ENCODE measurements at regions not wholly inside any gene's neighbourhood (a gene's known extent, or its start where the extent isn't known, plus 50 kb on each side); places are given as distances from the start of the nearest gene placed in this dataset.
"Not testable (repeated sequence)": the region's sequence is repeated elsewhere in the genome, so short reads cannot be mapped to it uniquely, and the experiment has no call there.

GRCh38 chrX:44785652-44786051 lies 58.2 kb upstream of the DUSP21 start:
- peak; percentile 38 for DNase-seq

- DNase-seq = no peak
Measured at GRCh38 chrX:44784241-44784640, 59.6 kb upstream of the DUSP21 start.

- no peak for DNase-seq
Measured at GRCh38 chrX:44778254-44778653, 65.6 kb upstream of the DUSP21 start.

GRCh38 chrX:44775726-44776125 lies 68.1 kb upstream of the DUSP21 start:
- no peak for DNase-seq

DNA sequence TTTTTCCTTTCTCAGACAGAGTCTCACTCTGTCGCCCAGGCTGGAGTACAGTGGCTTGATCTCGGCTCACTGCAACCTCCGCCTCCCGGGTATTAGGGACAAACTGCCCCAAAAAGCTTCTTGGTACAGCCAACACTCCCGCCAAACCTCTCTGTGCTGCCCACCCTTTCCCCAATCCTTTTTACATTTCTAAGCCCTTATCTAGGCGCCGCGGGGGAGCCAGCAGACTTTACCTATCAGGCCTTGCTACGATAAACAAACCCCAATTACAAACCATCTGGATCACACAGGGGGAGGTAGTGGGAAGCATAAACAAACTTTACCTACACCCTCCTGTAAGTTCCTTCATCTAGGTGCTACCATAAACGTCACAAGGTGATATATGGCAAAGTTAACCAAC lies 69.8 kb upstream of the DUSP21 start:
- DNase-seq = not testable (repeated sequence)

GRCh38 chrX:44770121-44770520 lies 73.7 kb upstream of the DUSP21 start:
- DNase-seq = no peak

- no peak for DNase-seq
Measured at GRCh38 chrX:44767308-44767707, 76.5 kb upstream of the DUSP21 start.

- no peak for DNase-seq
Measured at GRCh38 chrX:44765556-44765955, 78.3 kb upstream of the DUSP21 start.

DNA sequence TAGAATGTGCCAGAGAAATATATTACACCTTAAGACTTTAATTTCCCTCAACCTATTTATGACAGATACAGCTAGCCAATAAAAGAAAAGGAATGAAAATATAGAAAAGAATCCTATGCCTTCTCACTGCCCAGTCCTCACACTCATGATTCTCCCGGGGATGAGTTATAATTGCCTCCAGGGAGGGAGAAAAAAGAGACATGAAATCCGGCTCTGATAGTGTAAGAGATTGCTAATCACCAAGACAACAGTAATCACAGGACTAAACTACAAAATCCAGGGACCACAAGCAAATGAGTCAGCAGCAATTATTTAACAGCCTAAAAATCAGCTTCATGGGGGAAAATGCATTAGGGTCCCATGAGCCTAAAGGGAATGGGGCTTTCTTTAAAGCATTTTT lies 95.9 kb upstream of the DUSP21 start:
- DNase-seq = peak; percentile 5

DNA sequence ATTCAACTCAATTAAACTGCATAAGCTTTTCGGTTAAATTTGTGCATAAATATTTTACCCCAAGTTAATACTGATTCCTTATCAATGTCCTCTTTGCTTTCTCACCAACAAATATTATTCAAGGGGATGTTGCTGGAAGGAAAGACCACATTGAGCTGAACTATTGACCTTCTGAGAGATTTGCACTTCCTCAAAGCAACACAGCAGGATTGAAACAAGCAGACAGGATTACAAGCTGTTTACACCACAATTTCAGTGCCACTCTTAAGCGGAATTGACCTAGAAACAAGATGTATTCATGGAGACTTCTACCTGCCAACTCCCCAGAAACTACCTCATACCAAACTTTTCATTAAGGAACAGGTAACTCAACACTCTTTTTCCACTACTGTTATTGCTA lies 96.5 kb upstream of the DUSP21 start:
- no peak for DNase-seq

- no peak for DNase-seq
Measured at GRCh38 chrX:44744799-44745198, 99.0 kb upstream of the DUSP21 start.

- DNase-seq = no peak
Measured at GRCh38 chrX:44742480-44743155, 101.2 kb upstream of the DUSP21 start.

DNA sequence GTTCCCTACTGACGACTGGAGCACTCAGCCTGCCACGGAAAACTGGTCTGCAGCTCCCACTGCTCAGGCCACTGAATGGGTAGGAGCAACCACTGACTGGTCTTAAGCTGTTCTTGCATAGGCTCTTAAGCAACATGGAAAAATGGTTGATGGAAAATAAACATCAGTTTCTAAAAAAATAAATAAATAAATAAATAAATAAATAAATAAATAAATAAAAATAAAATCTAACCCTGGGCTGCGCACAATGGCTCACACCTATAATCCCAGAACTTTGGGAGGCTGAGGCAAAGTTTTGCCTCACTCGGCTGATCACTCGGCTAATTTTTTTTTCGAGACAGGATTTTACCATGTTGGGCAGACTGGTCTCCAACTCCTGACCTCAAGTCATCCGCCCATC lies 102.0 kb upstream of the DUSP21 start:
- DNase-seq = not testable (repeated sequence)

- not testable (repeated sequence) for DNase-seq
Measured at GRCh38 chrX:44741458-44741857, 102.4 kb upstream of the DUSP21 start.

DNA sequence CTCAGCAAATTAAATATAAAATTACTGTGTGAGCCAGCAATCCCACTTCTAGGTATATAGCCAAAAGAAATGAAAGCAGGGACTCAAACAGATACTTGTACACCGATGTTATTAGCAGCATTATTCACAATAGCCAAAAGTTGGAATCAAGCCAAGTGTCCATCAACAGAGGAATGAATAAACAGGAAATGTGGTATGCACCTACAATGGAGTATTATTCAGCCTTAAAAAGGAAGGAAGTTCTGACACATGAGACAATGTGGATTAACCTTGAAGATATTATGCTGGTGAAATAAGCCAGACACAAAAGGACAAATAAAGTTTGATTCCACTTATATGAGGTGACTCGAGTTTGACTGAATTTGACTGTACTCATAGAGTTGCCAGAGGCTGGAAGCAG lies 108.3 kb upstream of the DUSP21 start:
- DNase-seq = no peak

DNA sequence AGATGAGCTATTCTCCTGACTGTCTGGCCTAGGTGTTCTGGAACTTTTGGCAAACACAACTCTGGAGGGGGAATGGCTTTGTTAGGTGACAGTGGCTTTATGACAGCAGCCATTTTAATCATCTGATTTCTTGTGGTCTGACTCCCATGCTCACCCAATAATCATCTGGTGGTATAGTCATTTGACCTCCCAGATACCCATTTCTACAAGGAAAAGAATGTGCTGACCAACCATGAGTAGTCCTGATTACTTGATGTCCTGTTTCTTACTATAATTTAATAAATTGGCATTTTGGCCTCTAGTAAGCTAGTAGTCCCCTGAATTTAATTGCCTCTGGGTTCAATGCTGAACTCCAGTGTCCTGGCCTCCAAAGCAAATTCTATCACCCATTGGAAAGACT lies 109.9 kb upstream of the DUSP21 start:
- no peak for DNase-seq

DNA sequence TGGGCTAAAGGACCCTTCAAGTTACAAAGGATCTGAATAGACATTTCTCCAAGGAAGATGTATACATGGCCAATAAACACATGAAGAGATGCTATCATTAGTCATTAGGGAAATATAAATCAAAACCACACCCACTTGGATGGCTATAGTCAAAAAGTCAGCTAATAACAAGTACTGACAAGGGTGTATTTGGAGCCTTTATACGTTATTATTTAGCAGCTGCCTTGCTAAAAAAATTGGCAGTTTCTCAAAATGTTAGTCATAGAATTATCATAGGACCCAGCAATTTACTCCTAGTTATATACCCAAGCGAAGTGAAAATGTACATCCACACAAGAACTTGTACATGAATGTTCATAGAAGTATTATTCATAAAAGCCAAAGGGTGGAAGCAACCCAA lies 112.7 kb upstream of the DUSP21 start:
- DNase-seq = no peak

DNA sequence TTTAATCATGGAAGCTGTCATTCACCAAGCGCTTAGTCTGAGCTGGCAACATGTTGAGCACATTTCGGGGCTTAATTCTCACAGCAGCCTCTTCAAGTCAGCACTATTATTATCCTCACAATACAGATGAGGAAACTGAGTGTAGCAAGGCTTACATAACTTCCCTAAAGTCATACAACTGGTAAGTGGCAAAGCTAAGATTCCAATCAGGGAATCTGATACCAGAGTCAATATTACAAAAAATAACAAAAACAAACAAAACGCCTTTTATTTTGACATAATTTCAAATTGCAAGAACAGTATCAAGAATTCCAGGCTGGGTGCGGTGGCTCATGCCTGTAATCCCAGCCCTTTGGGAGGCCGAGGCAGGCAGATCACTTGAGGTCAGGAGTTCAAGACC lies 120.4 kb upstream of the DUSP21 start:
- no peak for DNase-seq

DNA sequence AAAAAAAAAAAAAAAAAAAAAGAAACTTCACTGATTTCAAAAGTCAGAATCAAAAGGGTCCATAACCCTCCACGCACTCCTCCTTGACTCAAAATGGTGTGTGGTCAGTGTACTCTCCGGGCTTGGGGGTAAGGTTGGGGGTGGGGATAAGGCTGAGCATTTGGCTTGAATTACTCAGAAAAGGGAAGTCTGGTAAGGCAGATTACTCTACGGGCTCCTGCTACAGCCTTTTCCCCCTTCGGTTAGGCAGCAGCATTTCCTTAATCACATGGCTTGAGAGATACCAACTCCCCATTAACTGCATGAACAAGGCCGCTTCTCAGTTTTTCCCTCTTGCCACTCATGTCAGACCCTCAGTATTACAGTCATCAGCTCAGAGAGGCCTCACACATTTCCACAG lies 135.4 kb upstream of the DUSP21 start:
- DNase-seq = no peak

- no peak for DNase-seq
Measured at GRCh38 chrX:44705817-44706551, 137.8 kb upstream of the DUSP21 start.

- no peak for DNase-seq
Measured at GRCh38 chrX:44698357-44698756, 145.5 kb upstream of the DUSP21 start.

DNA sequence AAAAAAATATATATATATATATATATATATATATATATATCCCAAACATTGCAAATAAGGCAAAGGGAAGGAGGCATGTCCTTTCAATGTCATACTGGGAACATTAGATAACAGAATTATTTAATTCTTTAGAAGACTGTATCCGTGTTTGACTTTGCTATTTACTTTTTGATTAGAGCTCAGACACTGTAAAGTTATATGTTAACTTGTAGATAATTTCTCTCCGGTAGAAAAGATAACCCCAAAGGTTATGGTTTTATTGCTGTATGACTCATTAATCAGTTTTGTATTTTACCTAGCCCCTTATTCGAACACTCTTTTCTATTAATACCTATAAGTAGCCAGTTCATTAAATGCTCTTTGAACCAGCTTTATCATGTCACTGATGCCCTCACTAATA lies 150.6 kb upstream of the DUSP21 start:
- no peak for DNase-seq

DNA sequence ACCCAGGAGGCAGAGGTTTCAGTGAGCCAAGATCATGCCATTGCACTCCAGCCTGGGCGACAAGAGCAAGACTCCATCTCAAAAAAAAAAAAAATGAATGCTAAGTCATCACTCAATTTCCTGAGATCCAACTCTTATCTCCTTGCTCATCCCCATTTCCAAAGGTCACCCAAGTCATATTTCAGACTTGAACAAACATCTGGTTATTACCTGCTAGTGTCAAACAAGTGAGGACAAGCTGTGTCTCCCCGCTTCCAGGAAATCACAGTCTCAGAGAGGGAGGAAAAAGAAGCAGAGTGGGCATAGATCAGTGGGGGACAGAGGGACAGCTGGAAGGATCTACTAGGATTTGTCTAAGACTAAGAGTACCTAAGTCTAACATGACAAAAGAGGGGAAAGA lies 147.5 kb upstream of the FUNDC1 start:
- DNase-seq = no peak

DNA sequence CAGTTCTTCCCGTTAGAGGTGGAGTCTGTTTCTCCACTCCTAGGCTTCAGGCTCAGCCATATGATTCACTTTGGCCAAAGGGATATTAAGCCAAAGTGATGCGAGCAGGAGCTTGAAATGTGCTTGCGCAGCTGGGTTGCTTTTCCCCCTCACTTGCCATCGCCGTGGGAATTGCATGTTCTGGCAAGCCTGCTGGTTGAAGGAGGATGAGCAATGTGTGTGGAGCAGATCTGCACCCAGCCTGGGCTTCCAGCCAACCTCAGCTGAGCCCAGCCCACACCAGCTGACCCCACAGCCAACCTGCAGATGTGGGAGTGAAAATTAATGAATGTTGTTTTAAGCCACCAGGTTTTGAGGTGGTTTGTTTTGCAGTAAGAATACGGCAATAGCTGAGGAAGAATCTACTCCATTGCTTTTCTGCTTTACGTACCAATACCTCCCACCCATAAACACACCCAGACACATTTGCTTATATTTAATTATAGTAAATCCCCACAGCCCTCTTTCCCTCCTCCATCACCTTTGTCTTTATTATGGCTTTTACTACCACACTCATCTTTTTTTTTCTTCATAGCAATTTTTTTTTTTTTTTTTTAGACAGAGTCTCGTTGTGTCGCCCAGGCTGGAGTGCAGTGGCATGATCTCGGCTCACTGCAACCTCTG lies 132.8 kb upstream of the FUNDC1 start:
- no peak for DNase-seq
